ENCODE measurements at regions not wholly inside any gene's neighbourhood (a gene's known extent, or its start where the extent isn't known, plus 50 kb on each side); places are given as distances from the start of the nearest gene placed in this dataset.

- Histone ChIP-seq H3K27ac (no peak overlapping the region), H3K4me1 (no peaks in the 10 kb centered on the region), H3K9me3 (no peaks in the 10 kb centered on the region), H3K27me3 (no peaks in the 10 kb centered on the region), H3K36me3 (no peaks in the 10 kb centered on the region), H3K4me3 (no peak overlapping the region)
- DNase-seq (ENCODE audit: low spot score) = no peak
- no peak for TF ChIP-seq CTCF (IDR thresholded peaks at IDR 0.05)
Observed at GRCh38 chr1:4120557-4121292, 220.7 kb upstream of the C1orf174 start.

GRCh38 chr1:4121293-4121684, 221.2 kb upstream of the C1orf174 start:
- Histone ChIP-seq H3K4me3 (no peak overlapping the region), H3K27me3 (no peaks in the 10 kb centered on the region)

GRCh38 chr1:4121834-4122512, 221.9 kb upstream of the C1orf174 start:
- Histone ChIP-seq H3K36me3 (no peaks in the 10 kb centered on the region), H3K4me3 (no peak overlapping the region), H3K9me3 (no peaks in the 10 kb centered on the region), H3K27me3 (no peaks in the 10 kb centered on the region), H3K27ac (no peak overlapping the region), H3K4me1 (no peaks in the 10 kb centered on the region)
- DNase-seq (ENCODE audit: low spot score) = no peak
- no peak for TF ChIP-seq CTCF (IDR thresholded peaks at IDR 0.05)

More at GRCh38 chr1:4121293-4121684, 221.2 kb upstream of the C1orf174 start:
- DNase-seq (ENCODE audit: low spot score) = no peak
- TF ChIP-seq CTCF (IDR thresholded peaks at IDR 0.05) = no peak
- Histone ChIP-seq H3K27ac (no peak overlapping the region), H3K36me3 (no peaks in the 10 kb centered on the region), H3K4me1 (no peaks in the 10 kb centered on the region), H3K9me3 (no peaks in the 10 kb centered on the region)

- H3K4me3 ChIP-seq = no peak overlapping the region
- no peak overlapping the region for H3K27ac ChIP-seq
- no peaks in the 10 kb centered on the region for H3K36me3 ChIP-seq
- DNase-seq (ENCODE audit: low spot score) = no peak
- H3K27me3 ChIP-seq = no peaks in the 10 kb centered on the region
- no peaks in the 10 kb centered on the region for H3K9me3 ChIP-seq
- H3K4me1 ChIP-seq = no peaks in the 10 kb centered on the region
- TF ChIP-seq CTCF (IDR thresholded peaks at IDR 0.05) = no peak
Observed at GRCh38 chr1:4122513-4123160, 222.6 kb upstream of the C1orf174 start.

- DNase-seq (ENCODE audit: low spot score) = no peak
- Histone ChIP-seq H3K4me3 (no peak overlapping the region), H3K27me3 (no peaks in the 10 kb centered on the region)
Observed at GRCh38 chr1:4124631-4125145, 224.6 kb upstream of the C1orf174 start.

More at GRCh38 chr1:4124631-4125145, 224.6 kb upstream of the C1orf174 start:
- Histone ChIP-seq H3K27ac (no peak overlapping the region), H3K36me3 (no peaks in the 10 kb centered on the region), H3K4me1 (no peaks in the 10 kb centered on the region), H3K9me3 (no peaks in the 10 kb centered on the region)
- TF ChIP-seq CTCF (IDR thresholded peaks at IDR 0.05) = no peak
